ENCODE measurements at regions not wholly inside any gene's neighbourhood (a gene's known extent, or its start where the extent isn't known, plus 50 kb on each side); places are given as distances from the start of the nearest gene placed in this dataset.
A peak's percentile ranks its signal among the peaks of the same experiment; 100 is the strongest.

DNA sequence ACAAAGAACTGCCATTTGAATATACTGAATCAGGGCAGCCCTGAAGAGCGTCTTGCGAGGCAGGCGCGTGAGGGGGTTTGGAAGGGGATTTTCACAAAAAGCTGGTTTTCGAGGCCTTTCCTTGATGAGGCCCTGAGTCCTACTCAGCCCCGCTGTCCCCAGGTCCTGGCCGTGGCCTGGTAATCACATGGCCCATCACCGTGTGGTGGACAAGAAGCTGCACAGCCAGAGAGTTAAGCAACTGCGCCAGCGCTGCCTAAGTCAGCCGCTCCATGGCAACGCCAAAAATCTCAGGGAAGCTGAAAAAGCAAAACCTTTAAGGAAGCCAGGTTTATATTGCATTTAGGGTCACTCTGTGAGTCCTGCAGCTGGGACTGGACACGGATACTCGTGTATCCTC is 341.2 kb upstream of the MYT1L start:
- TF ChIP-seq, protein P1, sequence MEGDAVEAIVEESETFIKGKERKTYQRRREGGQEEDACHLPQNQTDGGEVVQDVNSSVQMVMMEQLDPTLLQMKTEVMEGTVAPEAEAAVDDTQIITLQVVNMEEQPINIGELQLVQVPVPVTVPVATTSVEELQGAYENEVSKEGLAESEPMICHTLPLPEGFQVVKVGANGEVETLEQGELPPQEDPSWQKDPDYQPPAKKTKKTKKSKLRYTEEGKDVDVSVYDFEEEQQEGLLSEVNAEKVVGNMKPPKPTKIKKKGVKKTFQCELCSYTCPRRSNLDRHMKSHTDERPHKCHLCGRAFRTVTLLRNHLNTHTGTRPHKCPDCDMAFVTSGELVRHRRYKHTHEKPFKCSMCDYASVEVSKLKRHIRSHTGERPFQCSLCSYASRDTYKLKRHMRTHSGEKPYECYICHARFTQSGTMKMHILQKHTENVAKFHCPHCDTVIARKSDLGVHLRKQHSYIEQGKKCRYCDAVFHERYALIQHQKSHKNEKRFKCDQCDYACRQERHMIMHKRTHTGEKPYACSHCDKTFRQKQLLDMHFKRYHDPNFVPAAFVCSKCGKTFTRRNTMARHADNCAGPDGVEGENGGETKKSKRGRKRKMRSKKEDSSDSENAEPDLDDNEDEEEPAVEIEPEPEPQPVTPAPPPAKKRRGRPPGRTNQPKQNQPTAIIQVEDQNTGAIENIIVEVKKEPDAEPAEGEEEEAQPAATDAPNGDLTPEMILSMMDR (IDR thresholded peaks at IDR 0.05), result no peak
- no peak for TF ChIP-seq POLR2AphosphoS5 (IDR thresholded peaks at IDR 0.05)
- no peak for TF ChIP-seq EP300 (IDR thresholded peaks at IDR 0.05)
- TF ChIP-seq POLR2A (IDR thresholded peaks at IDR 0.05), result no peak
- Histone ChIP-seq H3K27me3 (no peaks in the 10 kb centered on the region), H3K27ac (no peak overlapping the region), H3K4me3 (no peak overlapping the region), H3K4me1 (no peaks in the 10 kb centered on the region), H3K36me3 (no peaks in the 10 kb centered on the region), H3K9me3 (no peaks in the 10 kb centered on the region)
- no peak for DNase-seq
- intact Hi-C loops (cut with DNase I), result no loop called here
- 90 to 94% methylated on average over 14 of the region's 14 CpGs for WGBS, 2 donors

DNA sequence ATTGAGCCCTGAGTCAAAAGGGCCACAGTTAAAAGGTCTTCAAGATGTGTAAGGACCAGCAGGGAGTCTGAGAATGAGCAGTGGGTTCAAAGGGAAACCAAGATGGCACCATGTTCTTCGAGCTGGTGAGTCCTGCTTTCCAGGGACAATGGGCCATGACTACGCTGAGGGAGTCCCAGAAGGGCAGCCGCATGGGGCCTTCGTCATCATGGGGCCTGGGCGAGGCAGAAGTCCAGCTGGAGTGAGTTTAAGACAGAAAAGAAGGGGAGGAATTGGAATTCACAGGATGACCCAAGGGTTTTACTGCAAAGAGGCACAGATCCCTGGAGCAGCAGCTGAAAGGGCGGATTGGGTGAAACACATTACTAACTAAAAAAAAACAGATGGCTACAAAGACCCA is 340.8 kb upstream of the MYT1L start:
- TF ChIP-seq POLR2A (IDR thresholded peaks at IDR 0.05), result no peak
- no peak for TF ChIP-seq EP300 (IDR thresholded peaks at IDR 0.05)
- 88 to 91% methylated on average over 6 of the region's 6 CpGs for WGBS, 2 donors
- Histone ChIP-seq H3K4me3 (no peak overlapping the region), H3K27me3 (no peaks in the 10 kb centered on the region), H3K27ac (no peak overlapping the region), H3K4me1 (no peaks in the 10 kb centered on the region), H3K9me3 (no peaks in the 10 kb centered on the region), H3K36me3 (no peaks in the 10 kb centered on the region)
- no peak for DNase-seq
- intact Hi-C loops (cut with DNase I), result no loop called here

DNA sequence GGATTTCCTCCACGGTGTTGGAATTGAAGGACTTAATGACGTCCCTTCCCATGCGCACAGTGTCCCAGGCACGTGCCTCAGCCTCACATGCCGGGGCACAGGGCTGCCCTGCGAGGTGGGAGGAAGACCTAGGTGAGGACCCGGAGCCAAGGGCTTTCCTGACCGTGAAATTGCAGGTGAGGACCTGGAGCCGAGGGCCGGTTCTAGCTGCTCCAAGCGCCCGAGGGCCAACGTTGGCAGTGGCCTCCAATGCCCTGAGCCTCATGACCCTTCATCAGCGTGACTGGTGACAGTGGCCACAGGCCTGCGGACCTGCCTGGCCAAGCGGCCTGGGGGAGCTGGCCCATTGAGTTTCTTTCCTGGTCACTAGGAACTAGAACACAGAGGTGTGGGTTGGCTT is 338.2 kb upstream of the MYT1L start:
- DNase-seq, result no peak
- WGBS, 2 donors, result 89 to 92% methylated on average over 16 of the region's 16 CpGs
- Histone ChIP-seq H3K4me1 (no peaks in the 10 kb centered on the region), H3K4me3 (no peak overlapping the region), H3K27me3 (no peaks in the 10 kb centered on the region), H3K27ac (no peak overlapping the region), H3K9me3 (no peaks in the 10 kb centered on the region), H3K36me3 (no peaks in the 10 kb centered on the region)
- no peak for TF ChIP-seq EP300 (IDR thresholded peaks at IDR 0.05)
- no peak for TF ChIP-seq POLR2AphosphoS5 (IDR thresholded peaks at IDR 0.05)
- TF ChIP-seq POLR2A (IDR thresholded peaks at IDR 0.05), result no peak
- TF ChIP-seq, protein P1 (IDR thresholded peaks at IDR 0.05), result no peak
- intact Hi-C loops (cut with DNase I), result loop anchor here (10.0 kb wide), 1 partner anchor 175 kb away; no protein-coding TSS in a partner anchor

DNA sequence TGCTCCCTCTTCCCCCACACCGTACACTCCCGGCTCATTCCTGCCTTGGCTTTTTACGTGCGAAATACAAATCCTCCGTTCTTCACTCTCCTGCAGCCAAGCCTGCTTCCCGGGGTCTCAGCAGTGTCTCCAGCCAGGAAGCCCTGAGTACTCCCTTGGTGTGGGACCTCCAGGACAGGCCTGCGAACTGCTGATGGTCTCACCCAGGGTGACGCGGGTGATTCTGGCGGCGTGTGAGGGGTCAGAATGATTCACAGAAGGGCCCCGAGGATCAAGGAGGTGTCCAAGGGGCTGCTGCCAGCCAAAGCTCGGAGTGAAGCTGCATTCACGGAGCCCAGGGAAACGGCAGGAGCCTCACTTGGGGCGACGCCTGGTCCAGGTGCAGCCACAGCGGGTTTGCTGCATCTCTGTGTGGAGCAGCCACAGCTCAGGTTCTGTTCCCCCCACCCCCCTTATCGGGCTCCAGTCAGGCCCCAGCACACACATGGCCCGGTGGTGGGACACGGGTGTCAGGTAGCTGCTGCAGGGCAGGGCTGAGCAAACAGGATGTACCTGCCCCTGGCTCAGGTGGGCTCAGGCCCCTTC is 337.7 kb upstream of the MYT1L start:
- H3K27ac ChIP-seq, result no peak overlapping the region
- TF ChIP-seq, protein P1 (IDR thresholded peaks at IDR 0.05), result no peak
- TF ChIP-seq POLR2AphosphoS5 (IDR thresholded peaks at IDR 0.05) (no peak), POLR2A (IDR thresholded peaks at IDR 0.05) (no peak), EP300 (IDR thresholded peaks at IDR 0.05) (no peak)

DNA sequence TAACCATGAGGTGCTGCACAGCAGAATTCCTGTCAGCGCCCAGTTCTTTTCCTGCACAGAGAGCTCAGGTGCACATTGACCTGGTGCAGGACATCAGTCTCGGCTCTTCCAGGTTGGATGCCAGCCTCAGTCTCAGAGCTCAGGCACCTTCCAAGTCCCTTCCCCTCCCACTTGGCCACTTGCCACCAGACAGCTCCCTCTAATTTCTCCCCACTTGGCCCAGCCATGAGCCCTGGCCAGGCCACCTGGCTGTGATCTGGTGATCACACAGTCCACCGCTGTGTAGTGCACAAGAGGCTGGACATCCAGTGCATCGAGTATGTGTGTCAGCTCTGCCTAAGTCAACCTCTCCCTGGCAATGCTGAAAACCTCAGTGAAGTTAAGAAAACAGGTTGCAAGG is 336.6 kb upstream of the MYT1L start:
- H3K4me3 ChIP-seq, result no peak overlapping the region
- H3K27me3 ChIP-seq, result no peaks in the 10 kb centered on the region
- H3K4me1 ChIP-seq, result peaks cover 0 to 7% (median 7%) of the 10 kb centered on the region in 4 donors
- DNase-seq, result peak; percentile 47
- no peaks in the 10 kb centered on the region for H3K9me3 ChIP-seq
- intact Hi-C loops (cut with DNase I), result loop anchor here (10.0 kb wide), 1 partner anchor 177 kb away; no protein-coding TSS in a partner anchor
- no peak for TF ChIP-seq EP300 (IDR thresholded peaks at IDR 0.05)
- TF ChIP-seq POLR2AphosphoS5 (IDR thresholded peaks at IDR 0.05), result no peak
- TF ChIP-seq, protein P1 (IDR thresholded peaks at IDR 0.05), result no peak
- TF ChIP-seq POLR2A (IDR thresholded peaks at IDR 0.05), result no peak
- no peak overlapping the region for H3K27ac ChIP-seq
- H3K36me3 ChIP-seq, result no peaks in the 10 kb centered on the region
- WGBS, 2 donors, result 86 to 88% methylated on average over 4 of the region's 4 CpGs

More for the DNA sequence above, 337.7 kb upstream of the MYT1L start:
- Histone ChIP-seq H3K9me3 (no peaks in the 10 kb centered on the region), H3K27me3 (no peaks in the 10 kb centered on the region), H3K36me3 (no peaks in the 10 kb centered on the region), H3K4me1 (peaks cover 0 to 1% (median under 1%) of the 10 kb centered on the region in 4 donors), H3K4me3 (no peak overlapping the region)
- 89 to 90% methylated on average over 21 of the region's 21 CpGs for WGBS, 2 donors
- DNase-seq, result peak; percentile 61
- intact Hi-C loops (cut with DNase I), result loop anchor here (10.0 kb wide), 1 partner anchor 176 kb away; no protein-coding TSS in a partner anchor

Data from sigmoid colon (tissue), 6 donors.